ENCODE measurements at regions not wholly inside any gene's neighbourhood (a gene's known extent, or its start where the extent isn't known, plus 50 kb on each side); places are given as distances from the start of the nearest gene placed in this dataset.

- no peak for TF ChIP-seq CTCF (IDR thresholded peaks at IDR 0.05)
- Mint-ChIP-seq H3K27me3 (ENCODE audit: unreplicated experiment) (no peaks in the 10 kb centered on the region), H3K4me3 (ENCODE audit: unreplicated experiment) (no peak overlapping the region), H3K4me1 (ENCODE audit: unreplicated experiment) (no peaks in the 10 kb centered on the region), H3K9me3 (ENCODE audit: unreplicated experiment) (peaks cover 64% of the 10 kb centered on the region), H3K36me3 (ENCODE audit: unreplicated experiment) (no peaks in the 10 kb centered on the region), H3K27ac (ENCODE audit: unreplicated experiment) (no peak overlapping the region)
- no peak for DNase-seq (ENCODE audit: extremely low spot score, unreplicated experiment)
These were observed 1442.0 kb downstream of the AACS start for GRCh38 chr12:126507231-126507630.

GRCh38 chr12:126509572-126509971 lies 1444.3 kb downstream of the AACS start:
- no peaks in the 10 kb centered on the region for H3K36me3 Mint-ChIP-seq (ENCODE audit: unreplicated experiment)
- H3K27me3 Mint-ChIP-seq (ENCODE audit: unreplicated experiment), result no peaks in the 10 kb centered on the region
- H3K9me3 Mint-ChIP-seq (ENCODE audit: unreplicated experiment), result peaks cover 67% of the 10 kb centered on the region
- no peak for TF ChIP-seq CTCF (IDR thresholded peaks at IDR 0.05)
- no peak overlapping the region for H3K4me3 Mint-ChIP-seq (ENCODE audit: unreplicated experiment)
- no peak overlapping the region for H3K27ac Mint-ChIP-seq (ENCODE audit: unreplicated experiment)
- no peaks in the 10 kb centered on the region for H3K4me1 Mint-ChIP-seq (ENCODE audit: unreplicated experiment)
- DNase-seq (ENCODE audit: extremely low spot score, unreplicated experiment), result no peak

- no peaks in the 10 kb centered on the region for H3K27me3 Mint-ChIP-seq (ENCODE audit: unreplicated experiment)
- no peak for TF ChIP-seq CTCF (IDR thresholded peaks at IDR 0.05)
- no peak overlapping the region for H3K4me3 Mint-ChIP-seq (ENCODE audit: unreplicated experiment)
- DNase-seq (ENCODE audit: extremely low spot score, unreplicated experiment), result no peak
- no peaks in the 10 kb centered on the region for H3K36me3 Mint-ChIP-seq (ENCODE audit: unreplicated experiment)
- peaks cover 68% of the 10 kb centered on the region for H3K9me3 Mint-ChIP-seq (ENCODE audit: unreplicated experiment)
- no peak overlapping the region for H3K27ac Mint-ChIP-seq (ENCODE audit: unreplicated experiment)
- no peaks in the 10 kb centered on the region for H3K4me1 Mint-ChIP-seq (ENCODE audit: unreplicated experiment)
These were observed 1445.4 kb downstream of the AACS start for GRCh38 chr12:126510630-126511029.

GRCh38 chr12:126512916-126513913 lies 1448.0 kb downstream of the AACS start:
- H3K4me1 Mint-ChIP-seq (ENCODE audit: unreplicated experiment), result no peaks in the 10 kb centered on the region
- H3K27me3 Mint-ChIP-seq (ENCODE audit: unreplicated experiment), result no peaks in the 10 kb centered on the region
- H3K9me3 Mint-ChIP-seq (ENCODE audit: unreplicated experiment), result peaks cover 67% of the 10 kb centered on the region
- no peak for DNase-seq (ENCODE audit: extremely low spot score, unreplicated experiment)
- TF ChIP-seq CTCF (IDR thresholded peaks at IDR 0.05), result no peak
- no peaks in the 10 kb centered on the region for H3K36me3 Mint-ChIP-seq (ENCODE audit: unreplicated experiment)
- H3K27ac Mint-ChIP-seq (ENCODE audit: unreplicated experiment), result no peak overlapping the region
- no peak overlapping the region for H3K4me3 Mint-ChIP-seq (ENCODE audit: unreplicated experiment)

GRCh38 chr12:126518596-126519200 lies 1453.5 kb downstream of the AACS start:
- Mint-ChIP-seq H3K27ac (ENCODE audit: unreplicated experiment) (no peak overlapping the region), H3K27me3 (ENCODE audit: unreplicated experiment) (no peaks in the 10 kb centered on the region), H3K9me3 (ENCODE audit: unreplicated experiment) (peaks cover 47% of the 10 kb centered on the region), H3K4me3 (ENCODE audit: unreplicated experiment) (no peak overlapping the region), H3K4me1 (ENCODE audit: unreplicated experiment) (no peaks in the 10 kb centered on the region), H3K36me3 (ENCODE audit: unreplicated experiment) (no peaks in the 10 kb centered on the region)
- no peak for TF ChIP-seq CTCF (IDR thresholded peaks at IDR 0.05)
- no peak for DNase-seq (ENCODE audit: extremely low spot score, unreplicated experiment)

Measured in osteocyte (in vitro differentiated cells).